GM13977 (cell line): ENCODE measurements at regions not wholly inside any gene's neighbourhood (a gene's known extent, or its start where the extent isn't known, plus 50 kb on each side); places are given as distances from the start of the nearest gene placed in this dataset.

Experiments
- DNase-seq: peaks from one replicate; pipeline ENCODE4 v3.0.0; 2012; ENCODE audit warnings: low spot score
- CTCF ChIP-seq: IDR thresholded peaks from 2 replicates; pipeline ENCODE4 v1.5.1; 2012; ENCODE audit warnings: mild to moderate bottlenecking, control low read depth; ENCODE audit not compliant: insufficient read depth; ENCODE audit errors: extremely low read depth, missing control alignments
- in situ Hi-C: fragments of 300-500 bp; cut with MboI; formaldehyde crosslinking; loops from one replicate; pipeline ENCODE4 v1.12.0; 2022; ENCODE audit warnings: low sequenced_read_pairs, low pct_unique_long_range_greater_than_20kb, mixed read lengths, inconsistent platforms; ENCODE audit not compliant: unreplicated experiment

- no peak for TF ChIP-seq CTCF
- in situ Hi-C loops, result no loop called here
- DNase-seq, result no peak
Measured at GRCh38 chr2:14577843-14578242, 54.7 kb upstream of the LRATD1 start.
